ENCODE measurements at regions not wholly inside any gene's neighbourhood (a gene's known extent, or its start where the extent isn't known, plus 50 kb on each side); places are given as distances from the start of the nearest gene placed in this dataset.

GRCh38 chr18:34633368-34633767, 76.7 kb upstream of the DTNA start:
- TF ChIP-seq YY1 (IDR thresholded peaks at IDR 0.05; ENCODE audit: insufficient read depth, insufficient read length) (no peak), ZNF274 (IDR thresholded peaks at IDR 0.05; ENCODE audit: low read depth, low read length) (no peak), SUZ12 (IDR thresholded peaks at IDR 0.05; ENCODE audit: extremely low read depth, insufficient read depth, insufficient read length) (no peak)
